Stomach (tissue), 4 donors: ENCODE measurements at regions not wholly inside any gene's neighbourhood (a gene's known extent, or its start where the extent isn't known, plus 50 kb on each side); places are given as distances from the start of the nearest gene placed in this dataset.

Experiments used
- EP300 ChIP-seq: sonication (generic); formaldehyde crosslinking; IDR thresholded peaks from one replicate; pipeline ENCODE4 v1.6.1; 2017; ENCODE audit warnings: antibody characterized with exemption
- POLR2A ChIP-seq, 4 donors: fragments of 450-650 bp; IDR thresholded peaks; one replicate each; pipeline ENCODE4 v1.6.1; 2016; ENCODE audit warnings: antibody characterized with exemption in 4 of 4, control low read depth in 2 of 4, mild to moderate bottlenecking in 1 of 4, moderate library complexity in 1 of 4
- TF ChIP-seq, protein P1 (sequence below), 7 experiments: fragments of 450-650 bp in 4 of 7; fragments of 200-600 bp in 3 of 7; sonication (generic) in 3 of 7; IDR thresholded peaks; one replicate each; pipeline ENCODE4 v1.5.1; 2016 to 2019; ENCODE audit warnings: antibody characterized with exemption in 7 of 7, control low read depth in 2 of 7, mild to moderate bottlenecking in 1 of 7

DNA sequence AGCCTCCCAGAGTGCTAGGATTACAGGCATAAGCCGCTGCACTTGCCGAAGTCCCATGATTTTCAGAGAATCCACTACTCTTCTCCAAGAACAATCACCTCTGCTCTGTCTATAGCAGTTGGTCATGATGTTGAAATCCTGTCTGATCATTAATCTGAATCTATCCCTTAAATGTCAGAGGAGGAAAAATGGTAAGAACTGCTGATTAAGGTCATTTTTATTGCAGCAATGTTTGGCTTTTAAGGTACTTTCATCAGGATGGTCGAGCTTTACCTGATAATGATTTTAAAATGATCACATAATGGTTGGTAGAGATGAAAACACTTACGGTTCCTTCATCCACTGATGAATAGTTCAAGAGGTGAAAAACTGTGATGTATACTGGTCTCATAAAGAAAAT, 968.6 kb downstream of the TLE4 start:
- TF ChIP-seq, protein P1, sequence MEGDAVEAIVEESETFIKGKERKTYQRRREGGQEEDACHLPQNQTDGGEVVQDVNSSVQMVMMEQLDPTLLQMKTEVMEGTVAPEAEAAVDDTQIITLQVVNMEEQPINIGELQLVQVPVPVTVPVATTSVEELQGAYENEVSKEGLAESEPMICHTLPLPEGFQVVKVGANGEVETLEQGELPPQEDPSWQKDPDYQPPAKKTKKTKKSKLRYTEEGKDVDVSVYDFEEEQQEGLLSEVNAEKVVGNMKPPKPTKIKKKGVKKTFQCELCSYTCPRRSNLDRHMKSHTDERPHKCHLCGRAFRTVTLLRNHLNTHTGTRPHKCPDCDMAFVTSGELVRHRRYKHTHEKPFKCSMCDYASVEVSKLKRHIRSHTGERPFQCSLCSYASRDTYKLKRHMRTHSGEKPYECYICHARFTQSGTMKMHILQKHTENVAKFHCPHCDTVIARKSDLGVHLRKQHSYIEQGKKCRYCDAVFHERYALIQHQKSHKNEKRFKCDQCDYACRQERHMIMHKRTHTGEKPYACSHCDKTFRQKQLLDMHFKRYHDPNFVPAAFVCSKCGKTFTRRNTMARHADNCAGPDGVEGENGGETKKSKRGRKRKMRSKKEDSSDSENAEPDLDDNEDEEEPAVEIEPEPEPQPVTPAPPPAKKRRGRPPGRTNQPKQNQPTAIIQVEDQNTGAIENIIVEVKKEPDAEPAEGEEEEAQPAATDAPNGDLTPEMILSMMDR (IDR thresholded peaks at IDR 0.05) = no peak
- no peak for TF ChIP-seq EP300
- TF ChIP-seq POLR2A (IDR thresholded peaks at IDR 0.05) = no peak
